UCSD-AML1 (cell line): ENCODE measurements at regions not wholly inside any gene's neighbourhood (a gene's known extent, or its start where the extent isn't known, plus 50 kb on each side); places are given as distances from the start of the nearest gene placed in this dataset.

Experiments used
- DNase-seq: peaks from one replicate; lab custom pipeline; 2025; ENCODE audit not compliant: unreplicated experiment; lab: John Stamatoyannopoulos, UW

DNA sequence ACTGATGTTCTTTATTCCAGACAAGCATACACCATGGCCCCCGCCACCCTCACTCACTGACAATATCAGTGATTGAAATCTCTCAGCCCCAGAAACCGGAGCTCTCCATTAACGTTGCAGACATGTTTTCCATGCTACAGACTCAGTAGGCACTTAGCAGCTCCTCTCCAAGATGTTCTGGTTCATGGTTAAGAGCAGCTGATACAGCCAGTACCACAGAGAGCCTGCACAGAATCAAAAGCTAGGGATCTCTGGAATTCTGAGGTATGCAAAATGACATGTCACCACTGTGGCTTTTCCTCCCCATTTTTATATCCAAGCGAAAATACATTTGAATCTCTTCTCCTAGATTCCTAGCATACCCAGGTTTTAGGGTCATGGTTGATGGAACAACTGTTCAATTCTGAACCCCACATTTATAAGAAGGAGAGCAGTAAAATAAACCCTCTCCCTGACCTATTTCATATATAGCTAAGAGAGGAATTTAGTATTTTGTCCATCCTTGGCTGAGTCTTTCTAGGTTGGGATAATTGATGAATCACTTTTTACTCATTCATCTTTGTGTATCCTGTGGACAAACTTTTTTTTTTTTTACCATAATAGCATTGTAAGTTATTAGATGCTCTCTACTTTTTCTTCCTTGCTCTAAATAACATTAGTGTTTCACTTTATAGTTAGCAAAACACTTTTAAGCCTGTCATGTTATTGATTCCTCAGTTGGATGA, 488.4 kb upstream of the PIK3C3 start:
- DNase-seq: no peak

- no peak for DNase-seq
These were observed 489.6 kb upstream of the PIK3C3 start for GRCh38 chr18:41465386-41465785.

- DNase-seq: no peak
These were observed 490.8 kb upstream of the PIK3C3 start for GRCh38 chr18:41464278-41464677.

DNA sequence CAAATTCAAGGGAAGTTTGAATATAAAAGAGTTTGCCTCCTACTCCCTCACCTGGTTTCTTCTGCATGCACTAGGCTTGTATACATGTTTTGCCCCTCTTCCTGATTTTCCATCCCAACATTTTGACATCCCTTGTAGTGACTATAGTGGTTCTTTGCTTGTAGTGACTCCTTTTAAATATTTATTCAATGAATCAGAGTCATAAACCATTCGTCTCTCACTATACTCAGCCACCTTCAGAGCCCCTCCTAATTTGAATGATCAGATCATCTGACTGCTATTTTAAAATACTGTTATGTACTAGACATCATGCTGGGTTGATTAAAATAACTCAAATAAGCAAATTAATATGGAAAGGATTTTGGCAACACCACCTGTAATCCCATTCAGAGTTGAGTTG, 492.1 kb upstream of the PIK3C3 start:
- DNase-seq: no peak

GRCh38 chr18:41461114-41461513, 493.9 kb upstream of the PIK3C3 start:
- DNase-seq: no peak

- DNase-seq: no peak
These were observed 495.4 kb upstream of the PIK3C3 start for GRCh38 chr18:41459656-41460055.

DNA sequence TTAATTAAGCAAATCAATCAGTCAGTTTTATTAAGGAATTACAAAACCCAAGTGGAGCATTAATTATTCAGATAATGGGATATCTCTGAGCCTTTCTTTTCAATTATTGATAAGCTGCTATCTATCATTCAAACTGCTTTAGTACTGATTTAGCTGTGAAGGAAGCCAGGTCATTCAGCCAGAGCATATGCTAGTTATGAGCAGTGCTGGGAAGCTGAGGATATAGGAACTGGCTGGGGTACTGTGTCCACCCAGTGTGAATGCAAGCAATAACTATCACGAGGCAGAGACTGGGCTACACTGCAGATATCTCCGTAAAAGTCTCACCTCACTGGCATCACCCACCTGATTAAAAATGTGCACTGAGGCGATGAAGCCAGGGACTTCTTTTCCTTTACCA, 496.7 kb upstream of the PIK3C3 start:
- DNase-seq: no peak

DNA sequence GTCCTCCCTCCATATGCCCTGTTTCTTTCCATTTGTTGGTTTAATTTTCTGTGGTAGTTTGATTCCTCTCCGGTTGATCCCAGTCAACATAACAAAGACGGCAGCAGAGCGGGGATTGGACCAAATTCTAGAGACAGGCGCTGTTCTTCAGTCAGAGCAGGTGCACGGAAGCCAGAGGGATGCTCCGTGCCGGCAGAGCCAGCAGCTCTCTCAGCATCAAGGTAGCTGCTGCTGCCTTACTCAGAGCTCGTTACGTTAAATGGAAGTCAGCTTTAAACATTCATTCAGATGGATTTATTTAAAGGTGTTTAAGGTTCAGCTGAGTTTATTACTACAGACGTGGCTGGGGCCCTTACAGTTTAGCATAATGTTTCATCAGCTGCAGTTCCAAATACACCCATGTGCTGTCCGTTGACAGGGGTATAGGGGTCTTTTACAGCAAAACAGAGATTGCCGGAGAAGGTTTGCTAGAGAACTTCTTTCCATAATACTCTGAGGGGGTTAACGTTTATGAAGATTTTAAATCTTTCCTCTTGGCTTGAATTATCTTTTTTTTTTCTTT, 497.2 kb upstream of the PIK3C3 start:
- no peak for DNase-seq

GRCh38 chr18:41456831-41457230, 498.2 kb upstream of the PIK3C3 start:
- no peak for DNase-seq

- no peak for DNase-seq
These were observed 505.4 kb upstream of the PIK3C3 start for GRCh38 chr18:41449612-41450011.

DNA sequence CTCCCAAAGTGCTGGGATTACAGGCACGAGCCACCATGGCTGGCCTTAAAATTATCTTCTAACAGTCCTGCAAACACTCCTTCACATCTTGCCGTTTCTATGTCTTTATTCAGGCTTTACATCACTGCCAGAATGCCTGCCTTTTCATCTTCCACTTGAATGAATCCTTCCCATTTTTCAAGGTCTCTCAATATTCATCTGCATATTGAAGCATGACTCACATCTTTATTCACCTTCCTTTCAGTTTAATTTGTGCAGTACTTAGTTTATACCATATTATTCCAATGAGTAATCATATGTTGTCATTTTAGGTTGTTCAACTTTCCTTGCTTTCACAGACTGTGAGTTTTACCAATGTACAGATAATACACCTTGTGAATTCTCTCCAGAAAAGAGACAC, 510.1 kb upstream of the PIK3C3 start:
- no peak for DNase-seq

DNA sequence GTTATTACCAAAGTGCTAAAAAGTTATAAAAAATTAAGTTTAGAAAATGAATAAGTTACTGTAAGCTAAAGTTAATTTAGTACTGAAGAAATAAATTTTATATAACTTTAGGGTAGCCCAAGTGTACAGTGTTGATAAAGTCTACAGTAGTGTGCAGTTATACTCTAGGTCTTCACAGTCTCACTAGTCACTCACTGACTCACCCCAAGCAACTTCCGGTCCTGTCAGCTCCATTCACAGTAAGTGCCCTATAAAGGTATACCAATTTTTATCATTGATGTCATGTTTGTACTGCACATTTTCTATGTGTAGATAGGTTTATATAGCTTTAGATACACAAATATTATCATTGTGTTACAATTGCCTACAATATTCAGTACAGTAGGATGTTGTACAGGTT, 518.3 kb upstream of the PIK3C3 start:
- no peak for DNase-seq

GRCh38 chr18:41418598-41418997, 536.4 kb upstream of the PIK3C3 start:
- no peak for DNase-seq

DNA sequence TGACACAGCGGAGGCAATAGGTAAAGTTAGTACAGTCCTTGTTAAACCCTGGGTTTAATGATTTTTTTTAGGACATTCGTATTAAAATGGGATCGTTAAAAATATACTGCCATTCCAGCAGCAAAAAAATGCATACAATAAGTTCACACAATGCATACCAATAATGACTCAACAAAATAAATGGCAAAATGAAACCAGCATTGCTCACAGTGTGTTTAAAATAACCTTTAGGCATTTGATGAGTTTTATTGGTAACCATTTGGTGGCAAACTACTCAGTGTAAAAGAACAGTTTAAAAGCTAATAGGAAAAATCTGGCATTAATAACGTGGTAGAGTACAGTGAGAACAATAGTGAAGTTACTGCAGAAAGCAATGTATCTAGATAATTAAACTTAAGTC, 539.0 kb upstream of the PIK3C3 start:
- DNase-seq: no peak

GRCh38 chr18:41410006-41410405, 545.0 kb upstream of the PIK3C3 start:
- DNase-seq: no peak

- no peak for DNase-seq
These were observed 548.2 kb upstream of the PIK3C3 start for GRCh38 chr18:41406834-41407233.

GRCh38 chr18:41396861-41397260, 558.2 kb upstream of the PIK3C3 start:
- DNase-seq: no peak

- DNase-seq: no peak
These were observed 558.8 kb upstream of the PIK3C3 start for GRCh38 chr18:41396211-41396610.

- no peak for DNase-seq
These were observed 559.3 kb upstream of the PIK3C3 start for GRCh38 chr18:41395695-41396094.

DNA sequence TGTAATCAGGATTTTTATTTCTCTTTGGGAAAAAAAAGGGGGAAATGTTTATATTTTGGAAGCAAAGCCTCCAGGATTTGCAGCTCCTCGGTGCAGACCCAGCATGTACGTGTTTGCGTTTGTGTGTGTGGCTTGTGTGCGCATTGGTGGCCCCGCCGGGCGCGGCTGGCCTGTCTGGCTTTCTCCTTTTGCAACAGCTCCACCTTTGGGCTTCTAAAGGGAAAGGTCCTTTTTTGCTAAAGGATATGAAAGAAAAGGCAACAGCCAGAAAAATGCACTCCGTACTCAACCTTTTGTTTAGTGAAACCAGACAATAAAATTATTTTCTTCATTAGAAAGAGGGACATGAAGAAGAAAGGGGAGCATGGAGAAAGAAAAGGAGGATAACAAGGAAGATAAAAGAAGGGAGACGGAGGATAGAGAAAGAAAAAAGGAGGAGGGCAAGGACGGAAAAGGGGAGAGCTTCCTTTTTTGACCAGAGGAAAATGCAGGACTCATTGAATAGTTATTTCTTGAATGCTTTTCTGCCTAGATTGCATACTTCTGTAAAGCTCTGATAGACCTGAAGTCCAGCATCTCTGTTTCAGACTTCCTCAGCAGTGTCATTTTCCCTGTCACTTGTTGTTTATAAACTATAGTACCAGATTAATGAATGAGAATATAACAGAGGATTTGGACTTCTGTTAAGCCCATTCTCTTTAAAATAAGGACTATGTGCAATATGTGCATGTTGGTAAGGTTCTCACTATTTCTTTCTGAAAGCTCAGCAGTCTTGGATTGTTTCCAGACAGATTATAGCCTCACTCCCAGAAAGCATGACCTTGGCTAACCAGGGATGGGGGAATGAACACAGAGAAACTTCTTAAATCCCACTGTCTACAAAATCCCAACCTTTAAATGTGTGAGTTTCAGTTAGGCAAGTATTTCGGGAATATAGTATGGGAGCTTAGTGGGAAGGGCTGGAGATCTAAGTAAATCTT, 563.1 kb upstream of the PIK3C3 start:
- peak; percentile 36 for DNase-seq

- no peak for DNase-seq
These were observed 564.7 kb upstream of the PIK3C3 start for GRCh38 chr18:41390309-41390708.

- no peak for DNase-seq
These were observed 576.4 kb upstream of the PIK3C3 start for GRCh38 chr18:41378598-41378997.
